H1 (cell line): ENCODE measurements at regions not wholly inside any gene's neighbourhood (a gene's known extent, or its start where the extent isn't known, plus 50 kb on each side); places are given as distances from the start of the nearest gene placed in this dataset.

Experiments used
- CTCF ChIA-PET: fragments of 300-600 bp; sonication (Branson Sonifier 250); formaldehyde crosslinking; loops from one replicate; lab custom pipeline; 2021; ENCODE audit not compliant: partially characterized antibody; lab: Charles Lee
- POLR2A ChIA-PET: fragments of 300-600 bp; sonication (Branson Sonifier 250); formaldehyde crosslinking; loops from one replicate; lab custom pipeline; 2021; ENCODE audit warnings: inconsistent platforms; ENCODE audit not compliant: partially characterized antibody; lab: Charles Lee
- DNase-seq, 2 experiments: peaks; one replicate each; pipeline versions ENCODE4 v3.0.0 to v3.0.0-alpha.2; 2010 to 2022; ENCODE audit warnings: low spot score in 2 of 2, low read depth in 1 of 2, mixed read lengths in 1 of 2
- FAIRE-seq: peaks from 2 replicates; lab custom pipeline; 2011; peaks lifted over from hg19 to GRCh38; lab: Jason Lieb, UNC
- H2AFZ ChIP-seq: 2 replicates; pipeline ENCODE4 v1.8.1; 2012; ENCODE audit warnings: low read length, inconsistent platforms
- H2AK5ac ChIP-seq: 2 replicates; pipeline ENCODE4 v1.6.1; 2013; ENCODE audit warnings: low read depth, low read length
- H2BK120ac ChIP-seq: replicated peaks from 2 replicates; pipeline ENCODE3; 2013; ENCODE audit warnings: low read depth, low read length, inconsistent platforms
- H2BK12ac ChIP-seq: 2 replicates; pipeline ENCODE4 v1.6.1; 2013; ENCODE audit warnings: low read depth, low read length
- H2BK15ac ChIP-seq: 2 replicates; pipeline ENCODE4 v1.6.1; 2013; ENCODE audit warnings: low read length
- H2BK20ac ChIP-seq: 2 replicates; pipeline ENCODE4 v1.6.1; 2013; ENCODE audit warnings: low read length
- H2BK5ac ChIP-seq: 2 replicates; pipeline ENCODE4 v1.6.1; 2013; ENCODE audit warnings: low read depth, low read length
- H3K14ac ChIP-seq: 2 replicates; pipeline ENCODE4 v1.6.1; 2013; ENCODE audit warnings: inconsistent platforms; ENCODE audit not compliant: insufficient read length
- H3K18ac ChIP-seq: 2 replicates; pipeline ENCODE4 v1.6.1; 2013; ENCODE audit warnings: low read length; ENCODE audit errors: extremely low read depth
- H3K23ac ChIP-seq: 2 replicates; pipeline ENCODE4 v1.6.1; 2013; ENCODE audit warnings: inconsistent platforms; ENCODE audit not compliant: insufficient read length
- H3K23me2 ChIP-seq: 2 replicates; pipeline ENCODE4 v1.6.1; 2013; ENCODE audit warnings: low read depth, low read length
- H3K27ac ChIP-seq: 2 replicates; pipeline ENCODE4 v1.6.1; 2011; ENCODE audit warnings: low read depth, low read length, inconsistent platforms
- H3K27me3 ChIP-seq, 4 experiments: replicated peaks in 1 of 4; 1 replicate in 1 of 4; 2 replicates in 3 of 4; pipeline versions ENCODE4 v1.6.1 to v1.8.1; 2011 to 2013; ENCODE audit warnings: low read length in 3 of 4, mild to moderate bottlenecking in 3 of 4, inconsistent platforms in 2 of 4, mixed read lengths in 2 of 4, moderate library complexity in 1 of 4; ENCODE audit not compliant: control insufficient read depth in 3 of 4, insufficient read depth in 3 of 4; ENCODE audit errors: extremely low read depth in 1 of 4
- H3K36me3 ChIP-seq, 4 experiments: 2 replicates each; pipeline versions ENCODE4 v1.6.1 to v1.8.1; 2011 to 2013; ENCODE audit warnings: mild to moderate bottlenecking in 4 of 4, low read length in 3 of 4, moderate library complexity in 2 of 4, control low read depth in 1 of 4, inconsistent platforms in 1 of 4; ENCODE audit not compliant: insufficient read depth in 4 of 4, control insufficient read depth in 2 of 4
- H3K4ac ChIP-seq: replicated peaks from 2 replicates; pipeline ENCODE3; 2013; ENCODE audit warnings: low read length, low read depth, mixed read lengths, inconsistent platforms; ENCODE audit not compliant: insufficient read length
- H3K4me1 ChIP-seq, 4 experiments: replicated peaks in 1 of 4; 1 replicate in 1 of 4; 2 replicates in 3 of 4; pipeline versions ENCODE4 v1.6.1 to v1.8.1; 2011 to 2013; ENCODE audit warnings: low read length in 3 of 4, inconsistent platforms in 2 of 4, mixed read lengths in 1 of 4; ENCODE audit not compliant: insufficient read depth in 4 of 4, control insufficient read depth in 3 of 4
- H3K4me2 ChIP-seq, 2 experiments: 2 replicates each; pipeline versions ENCODE4 v1.6.1 to v1.8.1; 2011 to 2013; ENCODE audit warnings: low read depth in 2 of 2, low read length in 2 of 2, control low read depth in 1 of 2, inconsistent platforms in 1 of 2, mild to moderate bottlenecking in 1 of 2; ENCODE audit not compliant: insufficient read depth in 1 of 2
- H3K4me3 ChIP-seq, 4 experiments: fragments of 200-600, 300-600 bp in 1 of 4; sonication (generic), shearing (Covaris generic), sonication (Bioruptor Twin) in 1 of 4; 2 replicates each; pipeline versions ENCODE4 v1.5.1 to v1.8.1; 2011 to 2016; ENCODE audit warnings: low read length in 4 of 4, low read depth in 3 of 4, control low read depth in 2 of 4, inconsistent platforms in 2 of 4, mild to moderate bottlenecking in 2 of 4, mixed read lengths in 1 of 4, moderate library complexity in 1 of 4; ENCODE audit not compliant: insufficient read depth in 2 of 4; ENCODE audit errors: extremely low read depth in 1 of 4
- H3K56ac ChIP-seq: replicated peaks from 2 replicates; pipeline ENCODE3; 2013; ENCODE audit warnings: low read depth, mild to moderate bottlenecking, mixed read lengths, low read length, inconsistent platforms; ENCODE audit not compliant: insufficient read length
- H3K79me1 ChIP-seq: 2 replicates; pipeline ENCODE4 v1.6.1; 2013; ENCODE audit warnings: low read depth, low read length, control low read depth
- H3K79me2 ChIP-seq, 2 experiments: 2 replicates each; pipeline versions ENCODE4 v1.6.1 to v1.8.1; 2012 to 2013; ENCODE audit warnings: low read length in 2 of 2, mild to moderate bottlenecking in 2 of 2, inconsistent platforms in 1 of 2; ENCODE audit not compliant: insufficient read depth in 2 of 2, control insufficient read depth in 1 of 2
- H3K9ac ChIP-seq, 4 experiments: replicated peaks in 1 of 4; 1 replicate in 1 of 4; 2 replicates in 3 of 4; pipeline versions ENCODE4 v1.6.1 to v1.8.1; 2011 to 2013; ENCODE audit warnings: low read depth in 3 of 4, low read length in 3 of 4, control low read depth in 2 of 4, mild to moderate bottlenecking in 2 of 4, moderate library complexity in 2 of 4, inconsistent platforms in 1 of 4; ENCODE audit errors: extremely low read depth in 1 of 4
- H3K9me3 ChIP-seq, 2 experiments: 2 replicates each; pipeline versions ENCODE4 v1.6.1 to v1.8.1; 2012 to 2013; ENCODE audit warnings: mild to moderate bottlenecking in 2 of 2, moderate library complexity in 2 of 2, control low read depth in 1 of 2, inconsistent platforms in 1 of 2, low read depth in 1 of 2, low read length in 1 of 2, mixed read lengths in 1 of 2; ENCODE audit not compliant: insufficient read depth in 2 of 2
- H4K20me1 ChIP-seq, 2 experiments: replicated peaks in 1 of 2; 2 replicates each; pipeline versions ENCODE3 to v1.8.1; 2011 to 2013; ENCODE audit warnings: inconsistent platforms in 2 of 2, low read length in 2 of 2, mild to moderate bottlenecking in 1 of 2; ENCODE audit not compliant: insufficient read depth in 2 of 2, control insufficient read depth in 1 of 2
- H4K5ac ChIP-seq: 2 replicates; pipeline ENCODE4 v1.6.1; 2013; ENCODE audit warnings: low read length, low read depth, mixed read lengths, inconsistent platforms; ENCODE audit not compliant: insufficient read length
- H4K8ac ChIP-seq: 2 replicates; pipeline ENCODE4 v1.8.0; 2013; ENCODE audit warnings: mild to moderate bottlenecking, moderate library complexity, low read length, inconsistent platforms; ENCODE audit not compliant: insufficient read depth; ENCODE audit errors: extremely low read depth
- H4K91ac ChIP-seq: replicated peaks from 2 replicates; pipeline ENCODE3; 2013; ENCODE audit warnings: low read length, mixed read lengths, inconsistent platforms; ENCODE audit not compliant: insufficient read length
- CBX5 ChIP-seq: fragments of 300-800, 300-1000 bp; sonication (generic); IDR thresholded peaks from 2 replicates; pipeline ENCODE4 v1.7.1; 2016; ENCODE audit warnings: antibody characterized with exemption, low read length, low read depth
- CHD2 ChIP-seq: IDR thresholded peaks from 2 replicates; pipeline ENCODE4 v1.6.1; 2012; ENCODE audit warnings: low read length, improper control_type of control experiment
- KDM4A ChIP-seq: IDR thresholded peaks from one replicate; pipeline ENCODE4 v1.7.1; 2012; ENCODE audit warnings: low read depth, mild to moderate bottlenecking, moderate library complexity, low read length, inconsistent platforms; ENCODE audit not compliant: severe bottlenecking
- MAX ChIP-seq: IDR thresholded peaks from 2 replicates; pipeline ENCODE4 v1.6.1; 2012; ENCODE audit warnings: inconsistent platforms
- NANOG ChIP-seq: IDR thresholded peaks from 2 replicates; pipeline ENCODE4 v1.6.1; 2011; ENCODE audit warnings: low read length, low read depth, mild to moderate bottlenecking, inconsistent platforms; ENCODE audit not compliant: insufficient read depth, poor library complexity, severe bottlenecking
- YY1 ChIP-seq: IDR thresholded peaks from 2 replicates; pipeline ENCODE4 v1.6.1; 2011; ENCODE audit warnings: low read depth, mild to moderate bottlenecking, low read length
- WGBS, 2 experiments: shearing (Covaris generic) in 1 of 2; methylation state at CpG; one replicate each; pipeline versions ENCODE4 v1.1.6 to v1.1.7; 2013 to 2015; ENCODE audit warnings: low lambda C conversion rate in 2 of 2, mixed read lengths in 2 of 2, inconsistent platforms in 1 of 2, low coverage in 1 of 2, missing lambda C conversion rate in 1 of 2; ENCODE audit not compliant: insufficient replicate concordance in 2 of 2, insufficient coverage in 1 of 2, insufficient read length in 1 of 2; ENCODE audit errors: extremely low coverage in 1 of 2, missing lambda C conversion rate in 1 of 2; 5-methylcytosine and 5-hydroxymethylcytosine counted together

- no peak overlapping the region for H3K14ac ChIP-seq
- H2BK120ac ChIP-seq, result no peak overlapping the region
- no peaks in the 10 kb centered on the region for H3K4me1 ChIP-seq
- no peaks in the 10 kb centered on the region for H3K79me1 ChIP-seq
- TF ChIP-seq CBX5, result no peak
- no peak for TF ChIP-seq CHD2
- TF ChIP-seq KDM4A, result no peak
- TF ChIP-seq YY1, result no peak
- no peak for TF ChIP-seq MAX
- TF ChIP-seq NANOG, result no peak
- no peak overlapping the region for H4K8ac ChIP-seq
- ChIA-PET POLR2A (no interaction called here), CTCF (no interaction called here)
- DNase-seq, result no peak
- H3K23me2 ChIP-seq, result no peaks in the 10 kb centered on the region
- H3K18ac ChIP-seq, result no peak overlapping the region
- no peaks in the 10 kb centered on the region for H3K9me3 ChIP-seq
- no peak overlapping the region for H2AFZ ChIP-seq
- no peaks in the 10 kb centered on the region for H3K27me3 ChIP-seq
- H3K23ac ChIP-seq, result no peak overlapping the region
- no peaks in the 10 kb centered on the region for H3K36me3 ChIP-seq
- H4K5ac ChIP-seq, result no peak overlapping the region
- FAIRE-seq, result no peak
- no peak overlapping the region for H3K4me3 ChIP-seq
- H4K91ac ChIP-seq, result no peak overlapping the region
- H3K56ac ChIP-seq, result no peak overlapping the region
- H2BK5ac ChIP-seq, result no peak overlapping the region
- H3K9ac ChIP-seq, result no peak overlapping the region
- no peaks in the 10 kb centered on the region for H3K79me2 ChIP-seq
- H2BK12ac ChIP-seq, result no peak overlapping the region
- no peaks in the 10 kb centered on the region for H4K20me1 ChIP-seq
- H2BK15ac ChIP-seq, result no peak overlapping the region
- H2BK20ac ChIP-seq, result no peak overlapping the region
- WGBS, 2 experiments, result 96% methylated on average over 4 of the region's 4 CpGs; no CpG with 5 or more reads in 1 of the 2 experiments
- no peak overlapping the region for H3K4me2 ChIP-seq
- no peak overlapping the region for H3K27ac ChIP-seq
- H3K4ac ChIP-seq, result no peak overlapping the region
- H2AK5ac ChIP-seq, result no peak overlapping the region
These were observed 368.0 kb upstream of the AGA start for GRCh38 chr4:177810220-177810619.
